ENCODE measurements at regions not wholly inside any gene's neighbourhood (a gene's known extent, or its start where the extent isn't known, plus 50 kb on each side); places are given as distances from the start of the nearest gene placed in this dataset.

DNA sequence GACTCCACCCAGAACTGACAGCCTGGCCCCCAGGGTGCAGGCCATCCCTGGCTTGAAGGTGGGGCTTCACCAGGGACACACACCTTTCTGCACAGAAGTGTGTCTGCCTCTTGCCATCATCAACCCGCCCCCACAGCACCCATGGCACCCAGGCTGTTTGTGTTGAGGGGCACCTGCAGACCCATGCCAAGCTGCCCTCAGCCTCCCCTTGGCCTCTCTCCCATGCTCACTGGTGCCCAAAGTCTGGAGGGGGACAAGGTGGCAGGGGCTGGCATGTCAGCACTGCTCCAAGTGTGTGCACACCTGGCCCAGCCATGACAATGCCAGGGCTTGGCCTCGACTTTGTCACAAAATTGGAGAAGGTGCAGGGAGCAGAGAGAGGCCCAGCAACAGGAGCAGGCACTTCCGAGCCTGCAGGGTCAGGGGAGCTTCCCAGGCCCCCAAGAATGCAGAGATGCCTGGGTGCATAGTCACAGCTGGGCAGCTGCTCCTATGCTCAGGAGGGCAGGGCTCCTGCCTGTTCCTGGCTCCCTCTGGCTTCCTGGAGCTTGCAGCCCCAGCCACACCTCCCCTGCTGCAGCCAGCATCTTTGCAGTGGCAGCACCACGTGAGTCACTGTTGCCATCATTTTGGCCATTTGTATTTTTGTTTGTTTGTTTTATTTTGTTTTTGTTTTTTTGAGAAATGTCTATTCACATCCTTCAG is 280.6 kb upstream of the UBE2E3 start:
- Histone ChIP-seq H3K23ac (ENCODE audit: low read depth, low read length, poor library complexity) (no peak overlapping the region), H3K27me3 (ENCODE audit: control insufficient read depth in 3 of 3, insufficient read depth in 3 of 3, low read depth in 1 of 3, low read length in 3 of 3) (no peaks in the 10 kb centered on the region), H2BK120ac (ENCODE audit: low read depth, low read length) (no peak overlapping the region), H4K8ac (ENCODE audit: low read depth, low read length) (peak overlapping the region; percentile 19), H2AFZ (ENCODE audit: low read length) (no peak overlapping the region), H2BK15ac (ENCODE audit: low read length) (no peak overlapping the region), H3K79me1 (ENCODE audit: low read depth, low read length) (no peaks in the 10 kb centered on the region), H3K36me3 (replicated peaks in 1 of 2; ENCODE audit: control insufficient read depth in 2 of 2, insufficient read depth in 2 of 2, low read length in 2 of 2) (no peaks in the 10 kb centered on the region), H3K4ac (ENCODE audit: low read length) (no peak overlapping the region), H3K4me3 (ENCODE audit: low read length in 2 of 2) (no peak overlapping the region), H4K91ac (ENCODE audit: low read depth, low read length, poor library complexity) (no peak overlapping the region), H3K9ac (ENCODE audit: low read depth, low read length, poor library complexity) (no peak overlapping the region), H2BK5ac (ENCODE audit: low read length) (no peak overlapping the region), H2BK12ac (ENCODE audit: low read length) (no peak overlapping the region), H2AK5ac (ENCODE audit: low read depth, low read length) (peak overlapping the region; percentile 58), H3K14ac (ENCODE audit: low read length) (peak overlapping the region; percentile 75), H3K27ac (replicated peaks; ENCODE audit: low read length) (no peak overlapping the region), H3K18ac (ENCODE audit: low read length) (peak overlapping the region; percentile 20), H3K9me3 (replicated peaks in 1 of 2; ENCODE audit: control insufficient read depth in 2 of 2, insufficient read depth in 1 of 2, low read depth in 1 of 2, low read length in 2 of 2) (no peaks in the 10 kb centered on the region), H3K4me1 (ENCODE audit: control insufficient read depth in 2 of 2, insufficient read depth in 1 of 2, low read depth in 1 of 2, low read length in 2 of 2) (no peaks in the 10 kb centered on the region), H3K4me2 (ENCODE audit: insufficient read depth, low read length, poor library complexity, severe bottlenecking) (no peak overlapping the region)
- WGBS, 2 donors (ENCODE audit: extremely low coverage in 2 of 2, insufficient read length in 2 of 2, insufficient replicate concordance in 1 of 2): no CpG with 5 or more reads among the region's 4 CpGs
- DNase-seq (ENCODE audit: low spot score): no peak

DNA sequence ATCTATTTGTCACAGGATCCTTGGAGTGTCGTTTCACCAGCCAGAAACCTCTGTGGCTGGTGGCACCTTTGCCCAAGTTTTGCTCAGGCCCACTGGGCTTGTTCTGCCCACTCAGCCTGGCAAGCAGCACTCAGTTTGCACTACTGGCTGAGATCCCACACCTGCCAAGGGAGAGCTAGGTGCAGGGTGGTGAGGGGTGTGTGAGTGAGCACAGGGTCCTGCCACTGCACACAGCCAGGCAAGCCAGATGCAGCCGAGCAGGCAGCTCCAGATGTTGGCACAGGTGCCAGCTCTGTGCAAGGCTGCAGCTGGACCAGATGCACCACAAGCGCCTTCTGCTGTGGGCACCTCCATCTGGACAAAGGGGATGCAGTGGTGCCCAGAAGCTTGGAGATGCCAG is 281.7 kb upstream of the UBE2E3 start:
- Histone ChIP-seq H3K27me3 (ENCODE audit: control insufficient read depth in 3 of 3, insufficient read depth in 3 of 3, low read depth in 1 of 3, low read length in 3 of 3) (no peaks in the 10 kb centered on the region), H4K8ac (ENCODE audit: low read depth, low read length) (no peak overlapping the region), H3K23ac (ENCODE audit: low read depth, low read length, poor library complexity) (no peak overlapping the region), H2BK12ac (ENCODE audit: low read length) (no peak overlapping the region), H3K4ac (ENCODE audit: low read length) (no peak overlapping the region), H3K14ac (ENCODE audit: low read length) (peak overlapping the region; percentile 71), H3K4me1 (ENCODE audit: control insufficient read depth in 2 of 2, insufficient read depth in 1 of 2, low read depth in 1 of 2, low read length in 2 of 2) (peaks cover 0 to 2% of the 10 kb centered on the region in 2 donors), H2AK5ac (ENCODE audit: low read depth, low read length) (no peak overlapping the region), H2BK5ac (ENCODE audit: low read length) (no peak overlapping the region), H4K91ac (ENCODE audit: low read depth, low read length, poor library complexity) (no peak overlapping the region), H2BK15ac (ENCODE audit: low read length) (no peak overlapping the region), H3K79me1 (ENCODE audit: low read depth, low read length) (no peaks in the 10 kb centered on the region), H3K4me3 (ENCODE audit: low read length in 2 of 2) (peak overlapping the region in 1 of 2 donors; percentile 65), H2BK120ac (ENCODE audit: low read depth, low read length) (no peak overlapping the region), H3K36me3 (replicated peaks in 1 of 2; ENCODE audit: control insufficient read depth in 2 of 2, insufficient read depth in 2 of 2, low read length in 2 of 2) (no peaks in the 10 kb centered on the region), H3K18ac (ENCODE audit: low read length) (peak overlapping the region; percentile 44), H3K9ac (ENCODE audit: low read depth, low read length, poor library complexity) (no peak overlapping the region), H3K9me3 (replicated peaks in 1 of 2; ENCODE audit: control insufficient read depth in 2 of 2, insufficient read depth in 1 of 2, low read depth in 1 of 2, low read length in 2 of 2) (no peaks in the 10 kb centered on the region), H3K27ac (replicated peaks; ENCODE audit: low read length) (no peak overlapping the region), H2AFZ (ENCODE audit: low read length) (no peak overlapping the region), H3K4me2 (ENCODE audit: insufficient read depth, low read length, poor library complexity, severe bottlenecking) (no peak overlapping the region)
- WGBS, 2 donors (ENCODE audit: extremely low coverage in 2 of 2, insufficient read length in 2 of 2, insufficient replicate concordance in 1 of 2): no CpG with 5 or more reads among the region's 3 CpGs
- DNase-seq (ENCODE audit: low spot score): no peak

DNA sequence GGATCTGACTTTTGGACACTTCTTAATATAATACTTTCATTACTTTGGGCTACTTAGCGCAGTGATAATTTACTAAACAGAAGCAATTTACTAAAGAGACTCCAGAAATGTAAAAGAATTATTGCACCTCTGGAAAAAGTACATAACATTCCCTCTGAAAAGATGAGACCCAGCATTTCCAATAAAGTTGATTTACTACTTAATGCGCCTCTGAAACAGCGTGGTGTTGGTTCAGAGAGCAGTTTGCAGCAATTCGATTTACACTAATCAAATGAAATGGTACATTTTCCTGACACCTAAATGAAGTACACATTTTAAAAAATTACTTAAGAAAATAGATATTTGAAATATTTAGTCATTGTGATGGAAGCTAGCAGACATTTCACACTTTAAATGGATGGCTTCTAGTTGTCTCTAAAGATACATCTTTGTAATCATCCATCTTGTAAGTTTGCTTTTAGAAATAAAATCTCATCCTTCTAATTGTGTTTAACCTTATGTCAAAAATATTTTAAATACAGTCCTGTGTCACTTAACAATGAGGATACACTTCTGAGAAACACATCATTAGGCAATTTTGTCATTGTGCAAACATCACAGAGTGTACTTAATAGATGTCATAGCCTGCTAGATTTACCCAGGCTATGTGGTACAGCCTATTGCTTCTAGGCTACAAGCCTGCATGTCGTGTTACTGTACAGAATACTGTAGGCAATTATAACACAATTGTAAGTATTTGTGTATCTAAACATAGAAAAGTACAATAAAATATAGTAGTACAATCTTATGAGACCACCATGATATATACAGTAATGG is 284.6 kb upstream of the UBE2E3 start:
- no peak for DNase-seq (ENCODE audit: low spot score)
- H2AK5ac ChIP-seq (ENCODE audit: low read depth, low read length): no peak overlapping the region
- no peak overlapping the region for H3K23ac ChIP-seq (ENCODE audit: low read depth, low read length, poor library complexity)
- H3K14ac ChIP-seq (ENCODE audit: low read length): no peak overlapping the region
- no peak overlapping the region for H3K4ac ChIP-seq (ENCODE audit: low read length)
- no peak overlapping the region for H4K8ac ChIP-seq (ENCODE audit: low read depth, low read length)
- H3K4me1 ChIP-seq (ENCODE audit: control insufficient read depth in 2 of 2, insufficient read depth in 1 of 2, low read depth in 1 of 2, low read length in 2 of 2): peaks cover 0 to 2% of the 10 kb centered on the region in 2 donors
- H2AFZ ChIP-seq (ENCODE audit: low read length): no peak overlapping the region
- H2BK120ac ChIP-seq (ENCODE audit: low read depth, low read length): no peak overlapping the region
- H3K27ac ChIP-seq (replicated peaks; ENCODE audit: low read length): no peak overlapping the region
- no peak overlapping the region for H3K9ac ChIP-seq (ENCODE audit: low read depth, low read length, poor library complexity)
- no peak overlapping the region for H2BK5ac ChIP-seq (ENCODE audit: low read length)
- no peaks in the 10 kb centered on the region for H3K79me1 ChIP-seq (ENCODE audit: low read depth, low read length)
- no CpG with 5 or more reads among the region's 5 CpGs for WGBS, 2 donors (ENCODE audit: extremely low coverage in 2 of 2, insufficient read length in 2 of 2, insufficient replicate concordance in 1 of 2)
- H2BK15ac ChIP-seq (ENCODE audit: low read length): no peak overlapping the region
- H3K4me2 ChIP-seq (ENCODE audit: insufficient read depth, low read length, poor library complexity, severe bottlenecking): no peak overlapping the region
- H3K9me3 ChIP-seq (replicated peaks in 1 of 2; ENCODE audit: control insufficient read depth in 2 of 2, insufficient read depth in 1 of 2, low read depth in 1 of 2, low read length in 2 of 2): no peaks in the 10 kb centered on the region
- H4K91ac ChIP-seq (ENCODE audit: low read depth, low read length, poor library complexity): no peak overlapping the region
- no peaks in the 10 kb centered on the region for H3K27me3 ChIP-seq (ENCODE audit: control insufficient read depth in 3 of 3, insufficient read depth in 3 of 3, low read depth in 1 of 3, low read length in 3 of 3)
- H3K4me3 ChIP-seq (ENCODE audit: low read length in 2 of 2): no peak overlapping the region
- H3K36me3 ChIP-seq (replicated peaks in 1 of 2; ENCODE audit: control insufficient read depth in 2 of 2, insufficient read depth in 2 of 2, low read length in 2 of 2): no peaks in the 10 kb centered on the region
- H2BK12ac ChIP-seq (ENCODE audit: low read length): no peak overlapping the region
- H3K18ac ChIP-seq (ENCODE audit: low read length): no peak overlapping the region

All from neuronal stem cell (in vitro differentiated cells).